Fibroblast of mammary gland (primary cell): ENCODE measurements at regions not wholly inside any gene's neighbourhood (a gene's known extent, or its start where the extent isn't known, plus 50 kb on each side); places are given as distances from the start of the nearest gene placed in this dataset.

Experiments used
- DNase-seq: peaks from one replicate; pipeline ENCODE4 v3.0.0-alpha.2; 2010; ENCODE audit warnings: low read depth
- H3K4me3 ChIP-seq: 2 replicates; pipeline ENCODE4 v1.5.1; 2011; ENCODE audit warnings: low read depth, mild to moderate bottlenecking, low read length, moderate library complexity; ENCODE audit not compliant: control insufficient read depth
- CTCF ChIP-seq: conservative IDR thresholded peaks from 2 replicates; pipeline ENCODE4 v1.5.1; 2011; ENCODE audit warnings: low read depth, low read length, inconsistent platforms; ENCODE audit not compliant: control insufficient read depth, insufficient read depth

GRCh38 chr6:139920027-139920775 is 545.8 kb upstream of the CITED2 start:
- DNase-seq, result no peak
- TF ChIP-seq CTCF, result no peak
- no peak overlapping the region for H3K4me3 ChIP-seq

GRCh38 chr6:139919107-139920026 is 544.9 kb upstream of the CITED2 start:
- TF ChIP-seq CTCF, result no peak
- DNase-seq, result no peak
- H3K4me3 ChIP-seq, result no peak overlapping the region

GRCh38 chr6:139917951-139918630 is 543.6 kb upstream of the CITED2 start:
- DNase-seq, result no peak
- TF ChIP-seq CTCF, result no peak
- no peak overlapping the region for H3K4me3 ChIP-seq

- TF ChIP-seq CTCF, result no peak
- no peak overlapping the region for H3K4me3 ChIP-seq
- DNase-seq, result no peak
These were observed 540.5 kb upstream of the CITED2 start for GRCh38 chr6:139914910-139915309.

- no peak for DNase-seq
- H3K4me3 ChIP-seq, result no peak overlapping the region
- no peak for TF ChIP-seq CTCF
These were observed 538.4 kb upstream of the CITED2 start for GRCh38 chr6:139912735-139913400.

GRCh38 chr6:139909992-139910391 is 535.5 kb upstream of the CITED2 start:
- no peak for TF ChIP-seq CTCF

More at GRCh38 chr6:139909992-139910391, 535.5 kb upstream of the CITED2 start:
- DNase-seq, result no peak
- no peak overlapping the region for H3K4me3 ChIP-seq
